ENCODE measurements at regions not wholly inside any gene's neighbourhood (a gene's known extent, or its start where the extent isn't known, plus 50 kb on each side); places are given as distances from the start of the nearest gene placed in this dataset.
A peak's percentile ranks its signal among the peaks of the same experiment; 100 is the strongest.
"Not testable (repeated sequence)": the region's sequence is repeated elsewhere in the genome, so short reads cannot be mapped to it uniquely, and the experiment has no call there.

GRCh38 chr12:131572626-131573025 lies 138.3 kb upstream of the SFSWAP start:
- no peaks in the 10 kb centered on the region for H3K9me3 ChIP-seq
- ATAC-seq (no peak), DNase-seq (no peak)
- no peak overlapping the region for H3K4me3 ChIP-seq
- H3K36me3 ChIP-seq = no peaks in the 10 kb centered on the region
- no peak overlapping the region for H3K27ac ChIP-seq
- H3K4me1 ChIP-seq = no peaks in the 10 kb centered on the region
- TF ChIP-seq CTCF (IDR thresholded peaks at IDR 0.05) = no peak
- intact Hi-C loops (cut with DNase I) = no loop called here
- H3K27me3 ChIP-seq = peaks cover 0 to 81% (median 58%) of the 10 kb centered on the region in 7 donors
- 74 to 75% methylated on average over 15 of the region's 15 CpGs for WGBS, 2 donors

DNA sequence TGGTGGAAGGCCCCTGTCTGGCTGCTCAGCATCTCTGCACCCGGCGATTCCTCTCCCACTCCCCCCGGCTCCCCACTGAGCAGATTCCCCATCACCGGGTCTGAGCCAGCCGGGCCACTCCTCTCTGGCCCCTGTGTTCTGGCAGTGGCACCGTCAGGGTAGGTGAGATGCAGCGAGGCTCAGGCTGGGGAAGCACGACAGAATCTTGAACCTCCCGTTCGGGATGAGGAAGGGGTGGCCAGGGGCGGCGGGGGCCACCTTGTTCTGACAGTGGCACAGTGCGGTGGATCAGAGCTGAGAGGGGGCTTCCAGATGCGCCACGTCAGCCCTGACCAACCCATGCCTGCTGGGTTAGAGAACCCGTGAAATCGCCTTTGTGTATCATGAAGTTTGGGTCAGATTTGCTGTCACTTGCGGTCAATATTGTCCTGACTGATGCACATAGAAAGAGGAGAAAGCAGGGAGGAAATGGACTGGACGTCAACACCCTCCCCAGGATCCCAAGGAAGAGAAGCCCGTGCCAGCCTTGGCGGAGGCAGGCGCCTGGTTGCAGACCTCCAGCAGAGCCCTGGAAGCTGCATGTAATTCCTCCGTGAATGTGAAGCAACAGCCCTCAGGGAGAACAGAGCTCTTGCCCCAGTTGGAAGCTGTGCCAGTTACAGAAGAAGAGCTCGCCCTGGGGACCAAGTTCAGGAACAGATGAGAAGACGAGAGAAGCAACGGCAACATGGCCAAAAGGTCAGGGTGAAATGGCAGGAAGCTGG lies 137.1 kb upstream of the SFSWAP start:
- intact Hi-C loops (cut with DNase I) = no loop called here
- ATAC-seq = no peak
- H3K27me3 ChIP-seq = peaks cover 0 to 83% (median 65%) of the 10 kb centered on the region in 7 donors
- no peak for TF ChIP-seq CTCF (IDR thresholded peaks at IDR 0.05)
- WGBS, 2 donors = 61% methylated on average over 26 of the region's 26 CpGs
- DNase-seq = no peak
- H3K36me3 ChIP-seq = no peaks in the 10 kb centered on the region
- no peaks in the 10 kb centered on the region for H3K4me1 ChIP-seq
- H3K27ac ChIP-seq = no peak overlapping the region
- H3K9me3 ChIP-seq = no peaks in the 10 kb centered on the region
- H3K4me3 ChIP-seq = no peak overlapping the region

DNA sequence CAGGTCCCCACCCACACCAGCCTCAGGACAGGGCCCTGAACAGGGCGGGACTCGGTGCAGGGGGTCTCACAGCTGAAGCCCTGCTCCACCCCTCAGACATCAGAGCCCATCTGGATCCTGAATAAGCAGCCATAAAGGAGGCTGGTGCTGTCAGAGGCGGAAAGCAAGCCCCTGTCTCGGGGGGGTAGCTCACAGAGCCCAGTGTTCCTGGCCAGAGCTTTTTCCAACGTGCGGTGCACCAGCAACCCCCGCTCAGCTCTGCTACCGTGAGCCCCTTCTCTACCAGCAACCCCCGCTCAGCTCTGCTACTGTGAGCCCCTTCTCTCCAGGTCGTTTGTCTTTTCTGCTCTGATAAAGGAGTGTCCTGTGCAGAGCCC lies 136.5 kb upstream of the SFSWAP start:
- H3K4me1 ChIP-seq = no peaks in the 10 kb centered on the region
- H3K27ac ChIP-seq = no peak overlapping the region
- intact Hi-C loops (cut with DNase I) = no loop called here
- 28 to 31% methylated on average over 8 to 10 of the region's 10 CpGs for WGBS, 2 donors
- ATAC-seq = no peak
- no peak for TF ChIP-seq CTCF (IDR thresholded peaks at IDR 0.05)
- DNase-seq = no peak
- no peaks in the 10 kb centered on the region for H3K36me3 ChIP-seq
- no peak overlapping the region for H3K4me3 ChIP-seq
- H3K27me3 ChIP-seq = peaks cover 0 to 82% (median 64%) of the 10 kb centered on the region in 7 donors
- H3K9me3 ChIP-seq = no peaks in the 10 kb centered on the region

GRCh38 chr12:131575371-131575770 lies 135.5 kb upstream of the SFSWAP start:
- intact Hi-C loops (cut with DNase I) = no loop called here
- TF ChIP-seq CTCF (IDR thresholded peaks at IDR 0.05) = no peak
- H3K4me3 ChIP-seq = no peak overlapping the region
- ATAC-seq = peak in 1 of 8 donors; percentile 8
- peaks cover 0 to 72% (median 55%) of the 10 kb centered on the region in 7 donors for H3K27me3 ChIP-seq
- H3K9me3 ChIP-seq = no peaks in the 10 kb centered on the region
- DNase-seq = no peak
- H3K27ac ChIP-seq = no peak overlapping the region
- WGBS, 2 donors = 85 to 97% methylated on average over 4 of the region's 4 CpGs
- no peaks in the 10 kb centered on the region for H3K4me1 ChIP-seq
- no peaks in the 10 kb centered on the region for H3K36me3 ChIP-seq

DNA sequence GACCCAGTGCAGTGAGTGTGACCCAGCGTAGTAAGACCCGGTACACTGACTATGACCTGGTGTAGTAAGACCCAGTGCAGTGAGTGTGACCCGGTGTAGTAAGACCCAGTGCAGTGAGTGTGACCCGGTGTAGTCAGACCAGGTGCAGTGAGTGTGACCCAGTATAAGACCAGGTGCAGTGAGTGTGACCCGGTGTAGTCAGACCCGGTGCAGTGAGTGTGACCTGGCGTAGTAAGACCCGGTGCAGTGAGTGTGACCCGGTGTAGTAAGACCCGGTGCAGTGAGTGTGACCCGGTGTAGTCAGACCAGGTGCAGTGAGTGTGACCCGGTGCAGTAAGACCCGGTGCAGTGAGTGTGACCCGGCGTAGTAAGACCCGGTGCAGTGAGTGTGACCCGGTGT lies 134.2 kb upstream of the SFSWAP start:
- H3K4me3 ChIP-seq; H3K4me1 ChIP-seq; DNase-seq; H3K36me3 ChIP-seq; intact Hi-C loops (cut with DNase I); H3K27ac ChIP-seq; H3K9me3 ChIP-seq: not testable (repeated sequence)
- peak in 1 of 8 donors; percentile 44 for ATAC-seq
- H3K27me3 ChIP-seq = peaks cover 0 to 61% (median 41%) of the 10 kb centered on the region in 7 donors
- 79 to 97% methylated on average over 11 of the region's 17 CpGs for WGBS, 2 donors
